PC-3 (cell line): ENCODE measurements at regions not wholly inside any gene's neighbourhood (a gene's known extent, or its start where the extent isn't known, plus 50 kb on each side); places are given as distances from the start of the nearest gene placed in this dataset.

Experiments used
- CTCF ChIP-seq: fragments of 300-600 bp; sonication (generic); conservative IDR thresholded peaks from 2 replicates; pipeline ENCODE4 v1.5.1; 2017; ENCODE audit warnings: antibody characterized with exemption, low read depth, mild to moderate bottlenecking, low read length
- EZH2 ChIP-seq: fragments of 300-600 bp; sonication (generic); IDR thresholded peaks from one replicate; pipeline ENCODE4 v1.6.1; 2017; ENCODE audit warnings: antibody characterized with exemption, mild to moderate bottlenecking, low read length; ENCODE audit not compliant: unreplicated experiment
- EZH2phosphoT487 ChIP-seq: fragments of 300-600 bp; sonication (generic); IDR thresholded peaks from 2 replicates; pipeline ENCODE4 v1.6.1; 2018; ENCODE audit warnings: mild to moderate bottlenecking, antibody characterized with exemption, low read length, borderline replicate concordance

GRCh38 chr13:26838821-26839220, 78.2 kb upstream of the GPR12 start:
- TF ChIP-seq CTCF (no peak), EZH2 (no peak), EZH2phosphoT487 (no peak)
